ENCODE measurements at regions not wholly inside any gene's neighbourhood (a gene's known extent, or its start where the extent isn't known, plus 50 kb on each side); places are given as distances from the start of the nearest gene placed in this dataset.

- no peak for TF ChIP-seq CTCF (IDR thresholded peaks at IDR 0.05; ENCODE audit: low read depth, low read length)
- no peak overlapping the region for H3K4me3 ChIP-seq (ENCODE audit: low read depth, low read length)
Observed at GRCh38 chr1:222940906-222941305, 126.1 kb downstream of the DISP1 start.

- no peak for TF ChIP-seq CTCF (IDR thresholded peaks at IDR 0.05; ENCODE audit: low read depth, low read length)
- no peak overlapping the region for H3K4me3 ChIP-seq (ENCODE audit: low read depth, low read length)
Observed at GRCh38 chr1:222941425-222941824, 126.6 kb downstream of the DISP1 start.

- TF ChIP-seq CTCF (IDR thresholded peaks at IDR 0.05; ENCODE audit: low read depth, low read length) = no peak
- H3K4me3 ChIP-seq (ENCODE audit: low read depth, low read length) = no peak overlapping the region
Observed at GRCh38 chr1:222946436-222946835, 131.6 kb downstream of the DISP1 start.

- TF ChIP-seq CTCF (IDR thresholded peaks at IDR 0.05; ENCODE audit: low read depth, low read length) = no peak
- no peak overlapping the region for H3K4me3 ChIP-seq (ENCODE audit: low read depth, low read length)
Observed at GRCh38 chr1:222948079-222948478, 133.2 kb downstream of the DISP1 start.

- TF ChIP-seq CTCF (IDR thresholded peaks at IDR 0.05; ENCODE audit: low read depth, low read length) = no peak
Observed at GRCh38 chr1:222950892-222951291, 136.1 kb downstream of the DISP1 start.

GRCh38 chr1:222953585-222953984 lies 138.7 kb downstream of the DISP1 start:
- no peak for TF ChIP-seq CTCF (IDR thresholded peaks at IDR 0.05; ENCODE audit: low read depth, low read length)
- H3K4me3 ChIP-seq (ENCODE audit: low read depth, low read length) = no peak overlapping the region

More at GRCh38 chr1:222950892-222951291, 136.1 kb downstream of the DISP1 start:
- H3K4me3 ChIP-seq (ENCODE audit: low read depth, low read length) = no peak overlapping the region

- H3K4me3 ChIP-seq (ENCODE audit: low read depth, low read length) = no peak overlapping the region
- no peak for TF ChIP-seq CTCF (IDR thresholded peaks at IDR 0.05; ENCODE audit: low read depth, low read length)
Observed at GRCh38 chr1:222955964-222956363, 141.1 kb downstream of the DISP1 start.
